ENCODE measurements at regions not wholly inside any gene's neighbourhood (a gene's known extent, or its start where the extent isn't known, plus 50 kb on each side); places are given as distances from the start of the nearest gene placed in this dataset.

DNA sequence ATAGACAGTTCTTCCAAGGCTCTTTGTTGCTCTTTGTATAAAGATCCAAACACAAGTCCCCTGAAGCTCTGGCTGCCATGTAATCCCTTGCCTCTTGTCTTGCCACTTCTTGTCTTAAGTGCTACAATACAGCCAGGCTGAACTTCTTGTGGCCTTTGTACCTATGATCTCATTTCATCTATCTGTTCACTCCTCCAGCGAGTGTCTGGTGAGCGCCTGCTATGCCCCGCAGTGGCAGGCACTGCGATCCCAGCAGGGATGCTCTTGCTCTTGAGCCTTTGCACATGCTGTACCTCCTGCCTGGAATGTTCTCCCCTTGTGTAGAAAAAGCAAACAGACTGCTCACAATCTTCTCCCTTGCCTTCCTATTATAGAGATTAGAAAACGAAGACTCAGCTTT, 81.9 kb upstream of the ADPGK start:
- Histone ChIP-seq H3K36me3 (replicated peaks) (no peaks in the 10 kb centered on the region), H3K27ac (no peak overlapping the region), H3K27me3 (replicated peaks) (no peaks in the 10 kb centered on the region), H3K4me3 (ENCODE audit: low read depth, low read length) (no peak overlapping the region)
- in situ Hi-C loops (cut with HindIII; ENCODE audit: low pct_ligation_motif_present, low sequenced_read_pairs) = no loop called here
- TF ChIP-seq, protein P1, sequence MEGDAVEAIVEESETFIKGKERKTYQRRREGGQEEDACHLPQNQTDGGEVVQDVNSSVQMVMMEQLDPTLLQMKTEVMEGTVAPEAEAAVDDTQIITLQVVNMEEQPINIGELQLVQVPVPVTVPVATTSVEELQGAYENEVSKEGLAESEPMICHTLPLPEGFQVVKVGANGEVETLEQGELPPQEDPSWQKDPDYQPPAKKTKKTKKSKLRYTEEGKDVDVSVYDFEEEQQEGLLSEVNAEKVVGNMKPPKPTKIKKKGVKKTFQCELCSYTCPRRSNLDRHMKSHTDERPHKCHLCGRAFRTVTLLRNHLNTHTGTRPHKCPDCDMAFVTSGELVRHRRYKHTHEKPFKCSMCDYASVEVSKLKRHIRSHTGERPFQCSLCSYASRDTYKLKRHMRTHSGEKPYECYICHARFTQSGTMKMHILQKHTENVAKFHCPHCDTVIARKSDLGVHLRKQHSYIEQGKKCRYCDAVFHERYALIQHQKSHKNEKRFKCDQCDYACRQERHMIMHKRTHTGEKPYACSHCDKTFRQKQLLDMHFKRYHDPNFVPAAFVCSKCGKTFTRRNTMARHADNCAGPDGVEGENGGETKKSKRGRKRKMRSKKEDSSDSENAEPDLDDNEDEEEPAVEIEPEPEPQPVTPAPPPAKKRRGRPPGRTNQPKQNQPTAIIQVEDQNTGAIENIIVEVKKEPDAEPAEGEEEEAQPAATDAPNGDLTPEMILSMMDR (IDR thresholded peaks at IDR 0.05; ENCODE audit: low read depth, low read length, missing control alignments) = no peak
- no peak for DNase-seq

DNA sequence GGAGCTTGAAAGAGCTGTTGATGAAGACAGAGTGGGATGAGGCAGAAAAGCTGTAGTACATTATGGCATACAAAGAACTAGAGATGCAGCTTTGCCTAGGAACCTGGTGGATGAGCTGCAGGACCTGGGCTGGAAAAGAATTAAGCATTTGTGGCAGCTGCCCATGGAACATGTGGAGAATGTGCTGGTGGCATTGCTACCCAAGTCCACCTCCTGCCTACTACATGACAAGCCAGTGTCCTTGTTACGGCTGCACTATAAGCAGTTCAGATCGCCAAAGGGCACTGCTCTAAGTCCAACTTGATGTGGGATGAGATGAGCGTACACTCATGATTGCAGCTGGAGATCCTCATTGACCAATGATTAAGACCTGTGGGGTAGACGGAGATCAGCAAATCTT, 81.1 kb upstream of the ADPGK start:
- in situ Hi-C loops (cut with HindIII; ENCODE audit: low pct_ligation_motif_present, low sequenced_read_pairs) = no loop called here
- no peak for DNase-seq
- Histone ChIP-seq H3K4me3 (ENCODE audit: low read depth, low read length) (no peak overlapping the region), H3K36me3 (replicated peaks) (no peaks in the 10 kb centered on the region), H3K27me3 (replicated peaks) (no peaks in the 10 kb centered on the region), H3K27ac (no peak overlapping the region)
- TF ChIP-seq, protein P1 (IDR thresholded peaks at IDR 0.05; ENCODE audit: low read depth, low read length, missing control alignments) = no peak

DNA sequence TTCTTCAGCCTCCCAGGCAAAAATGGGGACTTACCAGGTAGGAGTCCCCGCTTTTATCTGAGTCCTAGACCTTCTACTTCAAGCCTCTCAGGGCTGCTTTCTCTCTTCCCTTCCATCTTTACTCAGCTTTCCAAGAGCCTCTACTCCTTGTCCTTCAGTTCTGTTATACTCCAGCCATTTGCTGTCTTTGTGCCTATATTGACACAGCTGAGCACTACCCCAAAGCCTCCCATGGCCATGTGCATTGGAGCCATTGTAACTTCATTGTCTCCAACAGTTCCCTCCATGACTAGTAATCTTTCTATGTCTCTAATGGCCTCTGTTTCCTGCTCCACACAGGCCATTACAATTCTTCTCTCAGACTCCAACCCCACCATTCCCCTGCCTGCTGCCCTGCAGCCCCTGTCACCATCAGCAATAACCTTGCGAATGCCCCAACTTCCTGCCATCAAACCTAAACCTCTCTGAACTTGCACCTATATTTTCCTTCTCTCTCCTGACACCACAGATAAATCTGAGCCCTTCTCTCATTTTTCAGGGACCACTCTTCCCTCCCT, 77.9 kb upstream of the ADPGK start:
- TF ChIP-seq, protein P1 (IDR thresholded peaks at IDR 0.05; ENCODE audit: low read depth, low read length, missing control alignments) = no peak
- no peaks in the 10 kb centered on the region for H3K27me3 ChIP-seq (replicated peaks)
- no peak overlapping the region for H3K27ac ChIP-seq
- in situ Hi-C loops (cut with HindIII; ENCODE audit: low pct_ligation_motif_present, low sequenced_read_pairs) = no loop called here
- no peak overlapping the region for H3K4me3 ChIP-seq (ENCODE audit: low read depth, low read length)
- no peak for DNase-seq
- H3K36me3 ChIP-seq (replicated peaks) = no peaks in the 10 kb centered on the region

DNA sequence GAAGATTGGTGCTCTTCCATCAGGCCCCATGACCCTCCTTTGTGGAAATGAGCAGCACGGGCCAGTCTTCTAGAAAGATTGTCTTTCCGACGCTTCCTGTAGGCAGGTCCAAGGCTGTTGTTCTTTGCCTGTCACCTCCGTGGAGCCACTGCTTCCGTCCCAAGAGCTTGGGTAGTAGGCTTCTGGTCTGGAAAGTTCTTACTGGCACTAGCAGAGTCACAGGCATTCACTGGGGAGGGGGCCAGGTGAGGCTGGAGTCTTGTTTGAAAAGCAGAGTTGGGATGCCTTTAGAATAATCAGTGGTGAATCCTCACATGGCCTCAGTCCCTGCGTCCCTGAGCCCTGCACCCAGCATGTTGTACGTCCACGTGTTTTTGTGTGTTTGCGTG, 76.2 kb upstream of the ADPGK start:
- in situ Hi-C loops (cut with HindIII; ENCODE audit: low pct_ligation_motif_present, low sequenced_read_pairs) = no loop called here
- no peaks in the 10 kb centered on the region for H3K36me3 ChIP-seq (replicated peaks)
- TF ChIP-seq, protein P1 (IDR thresholded peaks at IDR 0.05; ENCODE audit: low read depth, low read length, missing control alignments) = no peak

DNA sequence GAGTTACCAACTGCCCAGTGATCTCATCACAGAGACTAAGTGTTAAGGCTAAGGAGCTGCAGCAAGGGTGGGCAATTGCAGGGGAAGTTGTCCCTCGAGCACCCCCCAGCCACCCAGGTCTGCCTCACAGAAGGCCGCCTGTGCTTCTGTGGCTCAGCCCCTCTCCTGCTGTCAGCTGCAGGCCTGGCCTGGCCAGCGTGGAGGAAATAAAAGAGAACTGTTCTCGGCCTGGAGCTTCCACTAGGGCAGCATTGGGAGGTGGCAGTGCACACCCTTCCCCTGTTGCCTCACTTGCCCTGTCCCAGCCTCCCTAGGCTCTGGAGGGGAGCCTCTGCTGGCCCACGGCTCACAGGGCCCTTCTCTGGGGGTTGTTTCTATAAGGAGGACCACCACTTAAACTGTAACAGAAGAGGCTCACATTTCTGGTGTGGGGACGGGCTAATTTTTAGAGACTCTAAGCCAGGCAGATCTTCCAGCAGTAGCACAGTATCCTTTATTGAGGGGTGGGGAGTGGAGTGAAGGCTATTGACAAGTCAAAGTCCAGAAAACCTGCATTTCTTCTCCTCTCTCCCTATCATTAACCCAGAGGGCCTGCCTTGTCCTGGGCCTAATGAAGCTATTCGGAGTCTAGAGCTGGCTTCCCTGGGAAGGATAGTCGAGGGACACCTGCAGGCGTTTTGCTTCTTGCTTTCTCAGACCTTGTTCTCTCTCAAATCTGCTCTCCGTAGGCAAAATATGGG, 75.6 kb upstream of the ADPGK start:
- no peaks in the 10 kb centered on the region for H3K27me3 ChIP-seq (replicated peaks)
- no peak overlapping the region for H3K27ac ChIP-seq
- no peak overlapping the region for H3K4me3 ChIP-seq (ENCODE audit: low read depth, low read length)
- no peak for DNase-seq
- in situ Hi-C loops (cut with HindIII; ENCODE audit: low pct_ligation_motif_present, low sequenced_read_pairs) = no loop called here
- no peaks in the 10 kb centered on the region for H3K36me3 ChIP-seq (replicated peaks)
- TF ChIP-seq, protein P1 (IDR thresholded peaks at IDR 0.05; ENCODE audit: low read depth, low read length, missing control alignments) = no peak

More for the DNA sequence above, 76.2 kb upstream of the ADPGK start:
- Histone ChIP-seq H3K4me3 (ENCODE audit: low read depth, low read length) (no peak overlapping the region), H3K27ac (no peak overlapping the region), H3K27me3 (replicated peaks) (no peaks in the 10 kb centered on the region)
- DNase-seq = no peak
